Hematopoietic multipotent progenitor cell treated with erythropoietin and hydrocortisone succinate and interleukin-3 and kit ligand, for 4 days (in vitro differentiated cells): ENCODE measurements at regions not wholly inside any gene's neighbourhood (a gene's known extent, or its start where the extent isn't known, plus 50 kb on each side); places are given as distances from the start of the nearest gene placed in this dataset.

Source experiments
- DNase-seq: peaks from one replicate; pipeline ENCODE4 v3.0.0-alpha.2; 2015

DNA sequence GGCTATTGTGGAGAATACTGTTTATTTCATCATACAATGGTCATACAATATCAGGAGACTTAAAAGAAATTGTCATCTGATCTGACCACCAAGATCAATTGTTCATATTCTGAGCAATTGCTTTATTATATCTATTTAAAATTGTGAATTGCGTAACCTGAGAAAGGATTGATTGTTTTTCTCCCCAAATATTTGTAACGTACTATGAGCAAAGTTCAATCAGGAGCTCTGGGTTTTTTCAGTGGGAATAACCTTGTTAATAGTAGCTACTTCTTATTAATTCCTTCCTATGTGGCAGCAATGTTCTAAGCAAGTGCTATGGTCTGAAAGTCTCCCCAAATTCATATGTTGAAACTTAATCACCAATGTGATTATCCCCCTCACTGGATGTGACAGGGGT, 323.1 kb downstream of the ZPLD1 start:
- no peak for DNase-seq

GRCh38 chr3:102761766-102762165, 327.0 kb downstream of the ZPLD1 start:
- DNase-seq: no peak

DNA sequence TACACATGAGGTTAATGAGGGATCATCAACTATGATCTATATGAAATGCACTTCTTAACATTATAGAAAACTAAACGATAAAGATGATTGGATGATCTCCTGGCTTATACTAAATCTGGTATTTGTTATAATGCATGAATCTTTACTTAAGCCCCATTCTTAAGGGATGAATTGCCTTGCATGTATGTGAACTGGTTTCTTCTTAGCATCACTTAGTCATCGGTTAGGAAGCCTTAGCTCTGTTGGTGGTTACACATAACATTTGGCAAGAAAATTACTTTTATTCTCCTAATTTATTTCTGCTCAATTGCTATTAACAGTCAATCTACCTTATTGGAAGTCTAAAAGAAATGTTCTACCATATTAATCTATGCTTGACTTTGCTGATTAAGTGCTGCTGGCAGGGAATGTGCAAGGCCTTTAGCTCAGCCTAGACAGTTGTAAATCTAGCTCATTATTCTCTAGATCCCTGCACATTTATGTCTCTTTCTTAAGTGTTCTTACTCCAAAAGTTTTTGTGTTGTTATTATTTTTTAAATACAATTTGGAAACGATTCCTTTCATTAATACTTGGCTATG, 356.0 kb downstream of the ZPLD1 start:
- DNase-seq: no peak

DNA sequence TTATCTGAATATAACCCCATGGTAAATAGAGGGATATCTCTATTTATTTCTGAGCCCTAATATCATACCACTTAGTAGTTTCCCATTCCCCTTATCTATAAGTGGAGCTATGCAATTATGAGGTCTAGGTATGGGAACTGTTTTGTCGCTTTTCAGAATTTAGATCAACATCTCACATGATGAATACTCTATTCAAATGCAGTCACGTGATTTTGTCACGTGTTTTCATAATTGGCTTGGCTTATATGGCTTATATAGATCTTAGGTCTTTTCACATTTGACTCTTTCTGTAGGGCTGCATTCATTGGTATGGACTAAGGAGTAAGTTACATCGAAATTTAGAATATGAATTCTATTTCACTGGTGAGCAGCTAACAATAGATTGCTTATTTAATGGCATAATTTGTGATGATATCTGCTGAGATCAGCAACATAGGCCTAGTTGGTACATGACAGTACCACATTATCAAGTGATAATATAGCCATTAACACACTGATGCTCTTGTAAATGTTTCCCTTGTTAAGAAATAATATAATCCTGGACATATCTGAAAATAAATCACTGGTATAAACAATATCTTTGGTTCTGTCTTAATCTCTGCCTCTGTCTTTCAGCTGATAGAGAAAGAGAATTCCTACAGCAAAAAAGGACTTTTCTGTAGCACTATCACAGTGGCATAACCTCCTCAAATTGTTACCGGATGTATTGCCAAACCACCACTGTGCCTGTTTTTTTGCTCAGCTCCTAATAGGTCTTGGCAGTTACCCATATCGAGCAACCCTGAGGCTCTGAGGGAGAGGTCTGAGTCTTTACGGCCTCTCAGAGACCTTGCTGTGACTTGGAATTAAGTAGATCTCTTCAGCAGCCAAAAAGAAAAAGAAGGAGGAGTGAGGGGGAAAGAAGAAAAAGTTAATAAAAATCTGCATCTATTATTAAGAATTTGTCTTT, 357.1 kb downstream of the ZPLD1 start:
- DNase-seq: no peak

- no peak for DNase-seq
These were observed 362.0 kb downstream of the ZPLD1 start for GRCh38 chr3:102796804-102797203.

- DNase-seq: no peak
These were observed 368.1 kb downstream of the ZPLD1 start for GRCh38 chr3:102802819-102803420.

DNA sequence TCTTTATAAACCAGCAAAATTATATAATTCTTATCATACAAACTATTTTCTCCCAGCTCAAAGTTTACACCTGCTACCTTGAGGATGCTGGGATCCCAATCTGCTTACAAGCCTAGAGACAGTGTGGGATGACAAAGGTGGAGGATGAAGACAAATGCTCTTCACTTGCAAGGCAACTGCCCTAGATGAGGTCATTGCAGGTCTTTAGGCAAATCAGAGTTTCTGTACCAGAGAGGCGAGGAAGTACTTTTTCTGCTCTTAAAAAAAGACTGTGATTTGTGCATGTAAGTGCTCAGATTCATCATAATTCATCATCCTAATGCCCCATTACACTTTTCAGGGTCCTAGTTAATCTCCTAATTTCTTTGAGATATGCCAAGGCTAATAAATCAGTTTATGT, 376.1 kb downstream of the ZPLD1 start:
- no peak for DNase-seq

GRCh38 chr3:102826636-102827035, 391.8 kb downstream of the ZPLD1 start:
- no peak for DNase-seq

DNA sequence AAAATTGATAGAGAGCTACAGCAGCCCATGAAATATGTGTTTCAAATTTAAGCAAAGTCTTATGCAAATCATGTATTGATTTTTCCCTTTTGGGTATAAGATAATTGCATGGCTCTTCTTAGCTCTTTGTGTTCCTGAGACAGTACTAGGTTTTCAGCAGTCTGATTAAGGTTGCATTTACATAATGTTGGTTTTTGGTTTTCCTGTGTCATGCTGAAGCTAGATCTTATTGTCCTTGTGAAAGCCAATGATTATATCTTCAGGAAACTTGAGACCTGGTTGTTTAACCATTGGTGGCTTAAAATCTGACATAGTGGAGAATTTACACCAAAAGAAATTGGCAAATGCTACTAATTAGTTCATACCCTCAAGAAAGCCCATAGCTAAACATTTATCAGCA, 392.6 kb downstream of the ZPLD1 start:
- no peak for DNase-seq

- DNase-seq: no peak
These were observed 395.6 kb downstream of the ZPLD1 start for GRCh38 chr3:102830415-102830814.

- DNase-seq: no peak
These were observed 407.1 kb downstream of the ZPLD1 start for GRCh38 chr3:102841866-102842265.

GRCh38 chr3:102866845-102867244, 432.0 kb downstream of the ZPLD1 start:
- no peak for DNase-seq

- no peak for DNase-seq
These were observed 448.7 kb downstream of the ZPLD1 start for GRCh38 chr3:102883515-102883914.

- DNase-seq: no peak
These were observed 450.5 kb downstream of the ZPLD1 start for GRCh38 chr3:102885289-102885688.

DNA sequence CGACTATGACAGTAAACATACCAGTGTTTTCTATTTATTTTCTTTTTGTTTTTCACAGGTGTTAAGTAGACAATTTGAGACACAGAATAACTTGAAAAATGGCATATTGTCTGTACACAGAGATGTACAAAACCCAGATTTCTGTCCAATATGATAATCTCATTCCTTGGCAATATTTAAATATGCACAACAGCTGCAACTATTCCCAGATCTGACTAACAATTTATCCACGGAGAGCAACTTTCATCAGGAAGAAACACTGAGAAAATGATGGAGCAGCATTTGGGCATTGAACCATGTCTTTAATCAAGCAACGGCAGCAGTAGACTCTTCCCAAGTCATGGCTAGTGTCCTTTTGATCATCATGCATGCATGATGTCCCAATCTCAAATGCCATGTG, 452.6 kb downstream of the ZPLD1 start:
- no peak for DNase-seq

GRCh38 chr3:102896851-102897621, 462.2 kb downstream of the ZPLD1 start:
- no peak for DNase-seq

GRCh38 chr3:102904629-102905028, 469.8 kb downstream of the ZPLD1 start:
- no peak for DNase-seq

GRCh38 chr3:102905811-102906210, 471.0 kb downstream of the ZPLD1 start:
- DNase-seq: no peak

DNA sequence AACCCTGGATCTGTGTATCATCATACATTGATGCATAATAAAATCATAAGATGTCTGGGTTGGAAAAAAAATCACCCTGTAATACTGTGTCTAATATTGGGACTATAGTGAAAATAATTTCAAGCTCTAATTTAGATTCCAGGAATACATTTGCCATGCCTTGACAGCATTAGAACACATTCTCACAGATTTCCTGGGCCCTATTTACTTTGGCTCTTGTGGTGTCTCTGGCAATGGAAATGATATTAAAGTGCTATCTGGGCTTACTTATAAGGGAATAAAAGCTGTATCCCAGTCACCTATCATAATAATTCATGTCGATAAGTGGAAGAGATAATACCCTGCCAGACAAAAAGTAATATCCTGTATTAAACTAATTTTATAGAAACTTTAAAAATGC, 472.0 kb downstream of the ZPLD1 start:
- no peak for DNase-seq

DNA sequence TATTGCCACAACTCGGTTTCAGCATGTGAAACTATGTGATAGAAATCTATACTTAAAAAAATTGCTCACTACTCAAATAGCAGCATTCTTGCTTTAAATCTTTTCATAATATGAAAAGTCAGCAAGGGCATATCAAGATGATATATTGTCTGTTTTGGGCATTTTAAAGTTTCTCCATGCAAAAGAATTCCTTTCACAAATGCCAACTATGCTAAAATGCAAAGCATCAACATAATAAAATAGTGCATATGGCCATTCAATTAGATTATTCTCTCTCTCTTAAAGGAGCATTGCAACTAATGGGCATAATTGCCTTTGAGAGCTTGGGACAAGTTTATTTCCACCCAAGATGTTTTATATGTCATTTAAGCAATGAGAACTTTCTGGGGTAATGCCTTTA, 475.1 kb downstream of the ZPLD1 start:
- no peak for DNase-seq

DNA sequence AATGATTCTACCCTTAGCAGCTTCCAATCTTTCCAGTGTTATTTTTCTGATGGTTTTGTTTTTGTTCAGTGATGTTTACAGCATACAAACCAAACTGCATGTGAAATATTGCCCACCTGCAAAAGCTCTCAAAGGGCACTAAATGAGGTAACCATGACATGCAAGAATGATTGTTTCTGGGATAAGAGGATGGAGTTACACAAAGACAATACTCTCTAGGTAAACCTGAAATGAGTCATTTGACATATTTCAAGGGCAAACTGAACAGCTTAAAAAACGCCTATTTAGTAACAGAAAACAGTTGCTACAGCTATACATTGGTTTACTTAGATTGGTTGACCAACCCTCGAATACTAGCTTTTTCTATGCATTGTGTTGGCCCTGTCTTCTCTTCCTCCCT, 481.7 kb downstream of the ZPLD1 start:
- no peak for DNase-seq

GRCh38 chr3:102926618-102927017, 491.8 kb downstream of the ZPLD1 start:
- peak; percentile 0 for DNase-seq

DNA sequence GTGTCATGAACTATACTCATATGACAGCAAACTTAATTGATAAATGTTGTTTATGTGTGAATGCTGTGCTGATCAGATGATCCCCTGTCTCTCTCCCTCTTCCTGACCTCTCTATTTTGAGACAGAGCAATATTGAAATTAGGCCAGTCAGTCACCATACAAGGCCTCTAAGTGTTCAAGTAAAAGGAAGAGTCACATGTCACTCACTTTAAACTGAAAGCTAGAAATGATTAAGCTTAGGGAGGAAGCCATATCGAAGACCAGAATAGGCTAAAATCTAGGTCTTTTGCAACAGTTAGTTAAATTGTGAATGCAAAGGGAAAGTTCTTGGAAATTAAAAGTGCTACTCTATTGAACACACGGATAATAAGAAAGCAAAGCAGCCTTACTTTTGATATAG, 498.6 kb downstream of the ZPLD1 start:
- DNase-seq: no peak
